ENCODE measurements at regions not wholly inside any gene's neighbourhood (a gene's known extent, or its start where the extent isn't known, plus 50 kb on each side); places are given as distances from the start of the nearest gene placed in this dataset.

DNA sequence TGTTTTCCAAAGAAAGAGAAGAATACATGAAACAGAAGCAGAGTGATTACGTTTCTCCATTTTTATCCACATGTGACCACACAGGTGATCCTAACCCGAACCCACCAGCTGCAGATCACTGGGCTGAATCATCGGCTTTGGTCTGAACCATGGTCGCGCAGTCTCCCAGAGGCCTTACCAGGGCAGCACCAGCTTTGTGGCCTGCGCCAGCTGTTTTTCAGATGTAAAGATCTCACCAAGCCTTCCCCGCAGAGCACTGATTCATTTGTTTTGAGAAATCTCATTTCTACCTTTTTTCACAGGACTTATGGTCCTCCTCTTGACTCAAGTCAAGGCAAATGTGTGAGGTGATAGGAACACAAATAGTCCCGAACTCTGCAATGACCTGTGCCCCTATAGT is 207.0 kb upstream of the PPP2R2D start:
- Histone ChIP-seq H2AFZ (ENCODE audit: low read depth, low read length) (no peak overlapping the region), H3K18ac (ENCODE audit: low read depth in 1 of 2, low read length in 2 of 2) (no peak overlapping the region), H2BK12ac (ENCODE audit: low read length in 2 of 2) (no peak overlapping the region), H3K9ac (ENCODE audit: low read length) (no peak overlapping the region), H3K36me3 (ENCODE audit: control insufficient read depth in 1 of 2, insufficient read depth in 2 of 2, low read depth in 1 of 2, low read length in 2 of 2) (no peaks in the 10 kb centered on the region), H3K9me3 (ENCODE audit: control insufficient read depth, low read length) (peaks cover 2% of the 10 kb centered on the region), H3K23ac (ENCODE audit: low read length in 2 of 2) (no peak overlapping the region), H3K4me1 (ENCODE audit: control insufficient read depth, insufficient read depth, low read depth, low read length) (no peaks in the 10 kb centered on the region), H4K91ac (ENCODE audit: low read length) (no peak overlapping the region), H2BK120ac (ENCODE audit: low read depth, low read length) (no peak overlapping the region), H3K27me3 (ENCODE audit: control insufficient read depth in 1 of 2, insufficient read depth in 1 of 2, low read length in 2 of 2) (no peaks in the 10 kb centered on the region), H3K14ac (ENCODE audit: low read length in 2 of 2) (no peak overlapping the region), H2AK5ac (ENCODE audit: low read length, severe bottlenecking) (no peak overlapping the region), H4K8ac (ENCODE audit: low read length) (no peak overlapping the region), H3K4me3 (ENCODE audit: insufficient read depth in 1 of 2, low read depth in 1 of 2, low read length in 2 of 2) (no peak overlapping the region), H3K27ac (ENCODE audit: low read length, poor library complexity, severe bottlenecking) (no peak overlapping the region), H3K4ac (ENCODE audit: low read depth in 1 of 2, low read length in 2 of 2) (no peak overlapping the region), H2BK15ac (ENCODE audit: low read depth, poor library complexity, severe bottlenecking) (no peak overlapping the region), H2BK5ac (ENCODE audit: low read depth, low read length, poor library complexity, severe bottlenecking) (no peak overlapping the region), H3K4me2 (ENCODE audit: low read length, poor library complexity, severe bottlenecking) (no peak overlapping the region), H3K79me1 (replicated peaks; ENCODE audit: low read length, poor library complexity, severe bottlenecking) (no peaks in the 10 kb centered on the region)
- WGBS, result 86% methylated on average over 8 of the region's 8 CpGs
- DNase-seq, result no peak

GRCh38 chr10:131694168-131694780 is 206.5 kb upstream of the PPP2R2D start:
- no peak overlapping the region for H3K27ac ChIP-seq (ENCODE audit: low read length, poor library complexity, severe bottlenecking)
- H3K4me2 ChIP-seq (ENCODE audit: low read length, poor library complexity, severe bottlenecking), result no peak overlapping the region
- H2BK12ac ChIP-seq (ENCODE audit: low read length in 2 of 2), result no peak overlapping the region
- no peak overlapping the region for H3K18ac ChIP-seq (ENCODE audit: low read depth in 1 of 2, low read length in 2 of 2)
- no peak overlapping the region for H4K8ac ChIP-seq (ENCODE audit: low read length)
- H3K4me3 ChIP-seq (ENCODE audit: insufficient read depth in 1 of 2, low read depth in 1 of 2, low read length in 2 of 2), result no peak overlapping the region
- no peaks in the 10 kb centered on the region for H3K4me1 ChIP-seq (ENCODE audit: control insufficient read depth, insufficient read depth, low read depth, low read length)
- H3K14ac ChIP-seq (ENCODE audit: low read length in 2 of 2), result no peak overlapping the region
- no peak overlapping the region for H3K9ac ChIP-seq (ENCODE audit: low read length)
- H2BK5ac ChIP-seq (ENCODE audit: low read depth, low read length, poor library complexity, severe bottlenecking), result no peak overlapping the region
- peaks cover 2% of the 10 kb centered on the region for H3K9me3 ChIP-seq (ENCODE audit: control insufficient read depth, low read length)
- H3K27me3 ChIP-seq (ENCODE audit: control insufficient read depth in 1 of 2, insufficient read depth in 1 of 2, low read length in 2 of 2), result no peaks in the 10 kb centered on the region
- H3K36me3 ChIP-seq (ENCODE audit: control insufficient read depth in 1 of 2, insufficient read depth in 2 of 2, low read depth in 1 of 2, low read length in 2 of 2), result no peaks in the 10 kb centered on the region
- H3K4ac ChIP-seq (ENCODE audit: low read depth in 1 of 2, low read length in 2 of 2), result no peak overlapping the region
- WGBS, result 72% methylated on average over 11 of the region's 11 CpGs
- no peak overlapping the region for H2BK120ac ChIP-seq (ENCODE audit: low read depth, low read length)
- no peak overlapping the region for H3K23ac ChIP-seq (ENCODE audit: low read length in 2 of 2)
- DNase-seq, result no peak
- no peak overlapping the region for H4K91ac ChIP-seq (ENCODE audit: low read length)
- no peaks in the 10 kb centered on the region for H3K79me1 ChIP-seq (replicated peaks; ENCODE audit: low read length, poor library complexity, severe bottlenecking)
- H2BK15ac ChIP-seq (ENCODE audit: low read depth, poor library complexity, severe bottlenecking), result no peak overlapping the region
- no peak overlapping the region for H2AFZ ChIP-seq (ENCODE audit: low read depth, low read length)
- H2AK5ac ChIP-seq (ENCODE audit: low read length, severe bottlenecking), result no peak overlapping the region

- no peak overlapping the region for H3K14ac ChIP-seq (ENCODE audit: low read length in 2 of 2)
- WGBS, result 77% methylated on average over 11 of the region's 11 CpGs
Measured at GRCh38 chr10:131694781-131695495, 205.9 kb upstream of the PPP2R2D start.

DNA sequence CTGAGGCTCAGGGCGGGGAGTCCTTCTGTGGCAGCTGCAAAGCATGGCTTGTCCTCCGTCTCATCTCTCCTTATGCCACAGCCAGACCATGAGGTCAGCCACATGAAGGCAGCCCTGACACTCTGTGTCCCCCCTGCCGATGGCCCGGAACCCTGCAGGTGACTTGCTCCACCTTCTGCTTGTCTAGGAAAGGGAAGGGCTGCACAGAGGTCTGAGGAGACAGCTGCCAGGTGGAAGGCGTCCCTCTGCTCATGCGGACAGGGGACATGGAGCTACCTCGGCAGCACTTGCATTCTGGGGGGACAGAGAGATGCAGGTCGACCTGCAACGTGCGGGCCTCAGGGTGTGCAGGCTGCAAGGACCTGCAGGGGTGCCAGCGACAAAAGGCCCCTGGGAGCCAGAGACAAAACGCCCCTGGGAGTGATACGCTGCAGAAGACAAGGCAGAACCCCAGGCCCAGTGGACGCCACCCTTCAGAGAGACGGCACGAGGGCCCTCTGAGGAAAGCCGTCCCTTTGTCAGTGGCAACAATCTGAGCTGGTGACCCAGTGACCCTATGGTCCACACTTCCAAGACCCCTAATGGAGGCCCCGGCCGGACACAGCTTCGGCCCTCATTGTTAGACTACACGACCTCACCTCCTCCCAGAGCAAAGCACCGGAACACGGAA is 205.2 kb upstream of the PPP2R2D start:
- no peak for DNase-seq

More at GRCh38 chr10:131694781-131695495, 205.9 kb upstream of the PPP2R2D start:
- H3K4me3 ChIP-seq (ENCODE audit: insufficient read depth in 1 of 2, low read depth in 1 of 2, low read length in 2 of 2), result no peak overlapping the region
- H3K4me1 ChIP-seq (ENCODE audit: control insufficient read depth, insufficient read depth, low read depth, low read length), result no peaks in the 10 kb centered on the region
- peaks cover 2% of the 10 kb centered on the region for H3K9me3 ChIP-seq (ENCODE audit: control insufficient read depth, low read length)
- no peak for DNase-seq
- no peak overlapping the region for H2AK5ac ChIP-seq (ENCODE audit: low read length, severe bottlenecking)
- no peak overlapping the region for H3K4me2 ChIP-seq (ENCODE audit: low read length, poor library complexity, severe bottlenecking)
- no peak overlapping the region for H3K27ac ChIP-seq (ENCODE audit: low read length, poor library complexity, severe bottlenecking)
- H2BK5ac ChIP-seq (ENCODE audit: low read depth, low read length, poor library complexity, severe bottlenecking), result no peak overlapping the region
- no peak overlapping the region for H3K9ac ChIP-seq (ENCODE audit: low read length)
- H3K36me3 ChIP-seq (ENCODE audit: control insufficient read depth in 1 of 2, insufficient read depth in 2 of 2, low read depth in 1 of 2, low read length in 2 of 2), result no peaks in the 10 kb centered on the region
- no peak overlapping the region for H4K8ac ChIP-seq (ENCODE audit: low read length)
- no peak overlapping the region for H3K18ac ChIP-seq (ENCODE audit: low read depth in 1 of 2, low read length in 2 of 2)
- no peak overlapping the region for H3K4ac ChIP-seq (ENCODE audit: low read depth in 1 of 2, low read length in 2 of 2)
- no peak overlapping the region for H2BK15ac ChIP-seq (ENCODE audit: low read depth, poor library complexity, severe bottlenecking)
- H2BK120ac ChIP-seq (ENCODE audit: low read depth, low read length), result no peak overlapping the region
- no peak overlapping the region for H3K23ac ChIP-seq (ENCODE audit: low read length in 2 of 2)
- no peak overlapping the region for H2AFZ ChIP-seq (ENCODE audit: low read depth, low read length)
- H3K27me3 ChIP-seq (ENCODE audit: control insufficient read depth in 1 of 2, insufficient read depth in 1 of 2, low read length in 2 of 2), result no peaks in the 10 kb centered on the region
- H2BK12ac ChIP-seq (ENCODE audit: low read length in 2 of 2), result no peak overlapping the region
- H3K79me1 ChIP-seq (replicated peaks; ENCODE audit: low read length, poor library complexity, severe bottlenecking), result no peaks in the 10 kb centered on the region
- no peak overlapping the region for H4K91ac ChIP-seq (ENCODE audit: low read length)

More for the DNA sequence above, 205.2 kb upstream of the PPP2R2D start:
- Histone ChIP-seq H3K27me3 (ENCODE audit: control insufficient read depth in 1 of 2, insufficient read depth in 1 of 2, low read length in 2 of 2) (no peaks in the 10 kb centered on the region), H3K9ac (ENCODE audit: low read length) (no peak overlapping the region), H2BK12ac (ENCODE audit: low read length in 2 of 2) (no peak overlapping the region), H3K23ac (ENCODE audit: low read length in 2 of 2) (no peak overlapping the region), H4K91ac (ENCODE audit: low read length) (no peak overlapping the region), H3K4me2 (ENCODE audit: low read length, poor library complexity, severe bottlenecking) (no peak overlapping the region), H3K14ac (ENCODE audit: low read length in 2 of 2) (no peak overlapping the region), H2AFZ (ENCODE audit: low read depth, low read length) (no peak overlapping the region), H3K9me3 (ENCODE audit: control insufficient read depth, low read length) (peaks cover 2% of the 10 kb centered on the region), H2AK5ac (ENCODE audit: low read length, severe bottlenecking) (no peak overlapping the region), H4K8ac (ENCODE audit: low read length) (no peak overlapping the region), H3K4ac (ENCODE audit: low read depth in 1 of 2, low read length in 2 of 2) (no peak overlapping the region), H3K4me3 (ENCODE audit: insufficient read depth in 1 of 2, low read depth in 1 of 2, low read length in 2 of 2) (no peak overlapping the region), H2BK15ac (ENCODE audit: low read depth, poor library complexity, severe bottlenecking) (no peak overlapping the region), H2BK5ac (ENCODE audit: low read depth, low read length, poor library complexity, severe bottlenecking) (no peak overlapping the region), H3K36me3 (ENCODE audit: control insufficient read depth in 1 of 2, insufficient read depth in 2 of 2, low read depth in 1 of 2, low read length in 2 of 2) (no peaks in the 10 kb centered on the region), H3K18ac (ENCODE audit: low read depth in 1 of 2, low read length in 2 of 2) (no peak overlapping the region), H2BK120ac (ENCODE audit: low read depth, low read length) (no peak overlapping the region), H3K27ac (ENCODE audit: low read length, poor library complexity, severe bottlenecking) (no peak overlapping the region), H3K79me1 (replicated peaks; ENCODE audit: low read length, poor library complexity, severe bottlenecking) (no peaks in the 10 kb centered on the region), H3K4me1 (ENCODE audit: control insufficient read depth, insufficient read depth, low read depth, low read length) (no peaks in the 10 kb centered on the region)
- 87% methylated on average over 19 of the region's 23 CpGs for WGBS
